Heart left ventricle (tissue), 13 donors: ENCODE measurements at regions not wholly inside any gene's neighbourhood (a gene's known extent, or its start where the extent isn't known, plus 50 kb on each side); places are given as distances from the start of the nearest gene placed in this dataset.
"Not testable (repeated sequence)": the region's sequence is repeated elsewhere in the genome, so short reads cannot be mapped to it uniquely, and the experiment has no call there.

ENCODE experiments used
- CTCF ChIP-seq, 12 donors: fragments of 200-600 bp; sonication (generic) in 4 of 12; IDR thresholded peaks; one replicate each; pipeline versions ENCODE4 v1.5.0 to v1.8.0; 2018 to 2022; ENCODE audit warnings: antibody characterized with exemption in 12 of 12, mild to moderate bottlenecking in 5 of 12
- POLR2A ChIP-seq, 2 donors: fragments of 450-650 bp; IDR thresholded peaks; one replicate each; pipeline ENCODE4 v1.6.1; 2017; ENCODE audit warnings: antibody characterized with exemption in 2 of 2, mild to moderate bottlenecking in 2 of 2, moderate library complexity in 2 of 2
- donor health status: ischemic (EF 13 %, LVEDD 7.1; RV severe dilation, severe dysfunction).
- donor health status: DM: no; HTN: yes; CAD: no.
- donor health status: DM: no; HTN: no; CAD: no.
- donor health status: ischemic (EF 25% LVEDD 6.9; RV normal size, moderate dysfunction).
- donor health status: ischemic (EF 25% LVEDD 5.7; RV mildly dilated, moderate dysfunction).
- donor health status: ischemic (EF 35%, LVEDD 5.7; RV mildly dilated, moderate dysfunction).
- donor health status: nonischemic (EF 11% LVEDD 7.7; RV severe dilation, severe dysfunction).
- donor health status: DM: yes; HTN: yes; CAD: no.
- donor health status: PGD.
- donor health status: ischemic (EF 29% LVEDD 5.4; RV normal size, mild dysfunction).
- donor health status: nonischemic (EF 23%, LVEDD 6.1; RV moderate dilation, normal function).

GRCh38 chr3:147245638-147246037, 160.7 kb downstream of the ZIC4 start:
- TF ChIP-seq CTCF, POLR2A (IDR thresholded peaks at IDR 0.05): not testable (repeated sequence)
